PC-9 (cell line): ENCODE measurements at regions not wholly inside any gene's neighbourhood (a gene's known extent, or its start where the extent isn't known, plus 50 kb on each side); places are given as distances from the start of the nearest gene placed in this dataset.

Source experiments
- CTCF ChIP-seq: fragments of 200-600 bp; sonication (generic); conservative IDR thresholded peaks from 2 replicates; pipeline ENCODE4 v1.6.1; 2017; ENCODE audit warnings: mixed run types, antibody characterized with exemption, mild to moderate bottlenecking, moderate library complexity
- EZH2 ChIP-seq: fragments of 200-600 bp; sonication (generic); IDR thresholded peaks from 2 replicates; pipeline ENCODE4 v1.8.0; 2017; ENCODE audit warnings: antibody characterized with exemption, low read depth

GRCh38 chr3:132981719-132982118 is 56.5 kb upstream of the TMEM108 start:
- TF ChIP-seq CTCF (no peak), EZH2 (no peak)
